IgD-negative memory B cell (primary cell): ENCODE measurements at regions not wholly inside any gene's neighbourhood (a gene's known extent, or its start where the extent isn't known, plus 50 kb on each side); places are given as distances from the start of the nearest gene placed in this dataset.

Experiments
- H3K27ac Mint-ChIP-seq, 3 donors: one replicate each; pipeline ENCODE4 v1.8.0; 2020 to 2022; ENCODE audit warnings: mild to moderate bottlenecking in 3 of 3, mixed read lengths in 3 of 3, moderate library complexity in 1 of 3
- H3K27me3 Mint-ChIP-seq: one replicate; pipeline ENCODE4 v1.8.0; 2021; ENCODE audit warnings: mixed read lengths
- H3K36me3 Mint-ChIP-seq: one replicate; pipeline ENCODE4 v1.8.0; 2020; ENCODE audit warnings: mild to moderate bottlenecking, mixed read lengths
- H3K4me1 Mint-ChIP-seq, 3 donors: one replicate each; pipeline ENCODE4 v1.8.0; 2020 to 2022; ENCODE audit warnings: mixed read lengths in 3 of 3, mild to moderate bottlenecking in 1 of 3
- H3K4me3 Mint-ChIP-seq, 4 donors: one replicate each; pipeline ENCODE4 v1.8.0; 2020 to 2022; ENCODE audit warnings: mild to moderate bottlenecking in 4 of 4, mixed read lengths in 4 of 4, moderate library complexity in 3 of 4
- H3K9me3 Mint-ChIP-seq, 3 donors: one replicate each; pipeline ENCODE4 v1.8.0; 2020 to 2021; ENCODE audit warnings: mixed read lengths in 3 of 3, mild to moderate bottlenecking in 1 of 3

DNA sequence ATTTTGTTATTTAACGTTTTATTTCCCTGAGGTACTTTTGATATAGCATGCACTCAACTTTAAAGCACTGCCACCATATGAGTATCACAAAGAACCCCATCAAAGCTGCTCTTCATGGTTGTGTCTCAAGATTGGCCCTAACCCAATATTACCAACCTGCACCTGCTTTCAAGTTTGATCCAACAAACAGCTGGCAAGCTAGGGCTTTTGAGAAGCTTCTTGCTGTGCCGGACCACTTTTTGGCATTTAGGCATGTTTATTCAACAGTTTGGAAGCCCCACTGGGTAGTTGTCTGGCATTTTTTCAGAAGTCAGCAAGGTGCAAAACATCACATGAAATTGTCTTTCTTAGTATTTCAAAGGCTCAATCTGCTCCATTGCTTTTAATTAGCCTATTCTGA, 137.2 kb upstream of the PLEKHA5 start:
- Mint-ChIP-seq H3K4me3 (no peak overlapping the region), H3K36me3 (peaks cover under 1% of the 10 kb centered on the region), H3K27ac (no peak overlapping the region), H3K27me3 (no peaks in the 10 kb centered on the region), H3K4me1 (no peaks in the 10 kb centered on the region), H3K9me3 (peaks cover 2 to 5% (median 3%) of the 10 kb centered on the region in 3 donors)

GRCh38 chr12:18998343-18999261, 130.9 kb upstream of the PLEKHA5 start:
- H3K4me3 Mint-ChIP-seq: no peak overlapping the region
- no peak overlapping the region for H3K27ac Mint-ChIP-seq
- H3K36me3 Mint-ChIP-seq: peaks cover 1% of the 10 kb centered on the region
- H3K9me3 Mint-ChIP-seq: peaks cover 2 to 9% (median 6%) of the 10 kb centered on the region in 3 donors
- H3K27me3 Mint-ChIP-seq: no peaks in the 10 kb centered on the region
- H3K4me1 Mint-ChIP-seq: no peaks in the 10 kb centered on the region

- peaks cover 2 to 6% (median 5%) of the 10 kb centered on the region in 3 donors for H3K9me3 Mint-ChIP-seq
- no peak overlapping the region for H3K27ac Mint-ChIP-seq
- no peak overlapping the region for H3K4me3 Mint-ChIP-seq
- no peaks in the 10 kb centered on the region for H3K4me1 Mint-ChIP-seq
- peaks cover 1% of the 10 kb centered on the region for H3K36me3 Mint-ChIP-seq
- no peaks in the 10 kb centered on the region for H3K27me3 Mint-ChIP-seq
These were observed 128.7 kb upstream of the PLEKHA5 start for GRCh38 chr12:19000836-19001235.

DNA sequence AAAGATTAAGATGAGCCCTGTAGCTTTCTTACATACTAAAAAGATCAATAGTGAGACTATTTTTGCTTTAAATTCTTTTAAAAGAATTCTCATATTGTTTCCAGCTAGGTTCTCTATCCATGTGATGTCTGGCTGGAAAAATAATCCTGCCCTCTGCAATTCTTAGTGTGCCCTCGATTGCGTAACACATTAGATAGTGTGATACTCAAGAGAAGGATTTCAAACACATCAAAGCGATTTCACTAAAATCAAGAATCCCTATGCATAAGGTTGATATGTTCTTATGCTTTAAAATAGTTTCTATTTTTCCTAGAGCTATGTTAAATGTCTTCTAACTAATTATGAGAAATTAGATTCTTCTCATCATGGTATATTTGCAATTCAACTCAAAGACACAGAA, 127.3 kb upstream of the PLEKHA5 start:
- Mint-ChIP-seq H3K9me3 (peaks cover 0 to 4% (median 4%) of the 10 kb centered on the region in 3 donors), H3K27me3 (no peaks in the 10 kb centered on the region), H3K4me1 (no peaks in the 10 kb centered on the region), H3K36me3 (peaks cover 1% of the 10 kb centered on the region), H3K4me3 (no peak overlapping the region), H3K27ac (no peak overlapping the region)

- H3K9me3 Mint-ChIP-seq: peaks cover 0 to 2% (median 1%) of the 10 kb centered on the region in 3 donors
- H3K27ac Mint-ChIP-seq: no peak overlapping the region
- H3K4me1 Mint-ChIP-seq: no peaks in the 10 kb centered on the region
These were observed 126.4 kb upstream of the PLEKHA5 start for GRCh38 chr12:19003141-19003540.

DNA sequence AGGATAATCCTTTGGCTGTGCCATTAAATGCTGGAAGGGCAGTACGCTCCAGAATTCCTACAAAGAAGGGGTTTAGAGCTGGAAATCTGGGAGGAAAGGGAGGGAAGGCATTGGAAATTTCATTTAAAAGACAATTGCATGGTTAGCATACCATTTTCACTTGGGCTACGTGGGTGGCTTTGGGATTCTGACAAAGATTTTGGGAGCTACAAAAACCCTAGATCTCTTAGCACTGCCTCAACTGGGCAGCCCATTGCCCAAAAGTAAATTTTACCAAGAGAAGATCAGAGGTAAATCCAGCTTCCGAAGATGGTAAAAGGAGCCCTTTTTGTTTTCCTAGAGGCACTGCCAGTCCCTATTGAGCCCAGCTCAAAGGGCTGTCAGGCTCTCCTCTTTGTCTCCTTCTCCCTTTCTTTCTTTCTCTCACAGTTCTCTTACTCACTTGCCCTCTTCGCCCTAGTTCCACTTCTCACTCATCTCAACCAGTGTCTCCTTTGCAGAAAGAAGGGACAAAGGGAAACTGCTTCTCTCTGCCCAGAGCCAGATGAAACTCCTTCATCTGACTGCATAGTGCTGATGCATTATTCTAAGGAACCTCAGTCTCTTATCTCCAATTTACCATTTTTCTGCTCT, 125.4 kb upstream of the PLEKHA5 start:
- Mint-ChIP-seq H3K36me3 (no peaks in the 10 kb centered on the region), H3K27ac (no peak overlapping the region), H3K27me3 (no peaks in the 10 kb centered on the region), H3K4me1 (no peaks in the 10 kb centered on the region), H3K9me3 (peaks cover 0 to 1% (median 0%) of the 10 kb centered on the region in 3 donors), H3K4me3 (no peak overlapping the region)

More at GRCh38 chr12:19003141-19003540, 126.4 kb upstream of the PLEKHA5 start:
- Mint-ChIP-seq H3K4me3 (no peak overlapping the region), H3K27me3 (no peaks in the 10 kb centered on the region), H3K36me3 (no peaks in the 10 kb centered on the region)

GRCh38 chr12:19005257-19005801, 124.2 kb upstream of the PLEKHA5 start:
- Mint-ChIP-seq H3K27ac (no peak overlapping the region), H3K4me1 (no peaks in the 10 kb centered on the region), H3K9me3 (peaks cover 0 to 3% (median 2%) of the 10 kb centered on the region in 3 donors), H3K4me3 (no peak overlapping the region), H3K36me3 (no peaks in the 10 kb centered on the region), H3K27me3 (no peaks in the 10 kb centered on the region)

- peaks cover 2 to 3% (median 3%) of the 10 kb centered on the region in 3 donors for H3K9me3 Mint-ChIP-seq
- no peaks in the 10 kb centered on the region for H3K4me1 Mint-ChIP-seq
- no peak overlapping the region for H3K27ac Mint-ChIP-seq
- no peak overlapping the region for H3K4me3 Mint-ChIP-seq
- H3K36me3 Mint-ChIP-seq: no peaks in the 10 kb centered on the region
- no peaks in the 10 kb centered on the region for H3K27me3 Mint-ChIP-seq
These were observed 122.9 kb upstream of the PLEKHA5 start for GRCh38 chr12:19006626-19007137.

DNA sequence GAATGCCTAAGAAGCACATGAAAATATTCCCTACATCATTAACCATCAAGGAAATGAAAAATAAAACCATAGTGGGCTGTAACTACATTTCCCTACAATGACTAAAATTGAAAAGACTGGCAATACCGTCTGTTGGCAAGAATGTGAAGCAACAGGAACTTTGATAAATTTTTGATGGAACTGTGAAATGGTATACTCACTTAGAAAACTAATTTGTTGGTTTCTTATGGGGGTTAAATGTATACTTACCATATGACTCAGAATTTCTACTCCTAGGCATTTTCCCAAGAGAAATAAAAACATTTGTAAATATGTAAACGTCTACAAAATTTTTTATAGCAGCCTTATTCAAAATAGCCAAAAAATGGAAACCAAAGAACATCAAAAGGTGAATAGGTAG, 121.4 kb upstream of the PLEKHA5 start:
- no peaks in the 10 kb centered on the region for H3K4me1 Mint-ChIP-seq
- no peak overlapping the region for H3K27ac Mint-ChIP-seq
- no peaks in the 10 kb centered on the region for H3K27me3 Mint-ChIP-seq
- H3K36me3 Mint-ChIP-seq: no peaks in the 10 kb centered on the region
- no peak overlapping the region for H3K4me3 Mint-ChIP-seq
- peaks cover 2 to 13% (median 5%) of the 10 kb centered on the region in 3 donors for H3K9me3 Mint-ChIP-seq

GRCh38 chr12:19010087-19010486, 119.4 kb upstream of the PLEKHA5 start:
- H3K4me3 Mint-ChIP-seq: no peak overlapping the region
- H3K36me3 Mint-ChIP-seq: no peaks in the 10 kb centered on the region
- peaks cover 2 to 13% (median 5%) of the 10 kb centered on the region in 3 donors for H3K9me3 Mint-ChIP-seq
- no peaks in the 10 kb centered on the region for H3K27me3 Mint-ChIP-seq
- no peaks in the 10 kb centered on the region for H3K4me1 Mint-ChIP-seq
- H3K27ac Mint-ChIP-seq: no peak overlapping the region

GRCh38 chr12:19010726-19011125, 118.8 kb upstream of the PLEKHA5 start:
- Mint-ChIP-seq H3K36me3 (no peaks in the 10 kb centered on the region), H3K27me3 (no peaks in the 10 kb centered on the region), H3K4me3 (no peak overlapping the region), H3K9me3 (peaks cover 2 to 13% (median 7%) of the 10 kb centered on the region in 3 donors), H3K27ac (no peak overlapping the region), H3K4me1 (no peaks in the 10 kb centered on the region)

DNA sequence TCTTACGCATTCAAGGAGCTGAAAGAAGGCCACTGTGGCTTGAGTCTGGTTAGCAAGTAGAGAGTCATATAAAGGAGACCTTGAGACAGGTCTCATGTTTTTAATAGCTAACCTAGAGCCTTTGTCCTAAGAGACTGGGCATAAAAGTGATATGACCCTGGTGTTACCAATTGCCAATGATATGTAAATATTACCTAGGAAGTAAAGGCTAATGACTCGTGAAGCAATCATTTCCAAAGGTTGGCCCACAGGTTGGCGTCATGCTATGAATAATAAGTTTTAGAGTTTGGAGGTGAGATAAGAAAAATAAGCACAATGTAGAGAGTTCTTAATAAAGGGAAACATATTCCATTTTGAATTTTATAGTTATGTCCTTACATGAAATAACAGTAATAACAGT, 116.6 kb upstream of the PLEKHA5 start:
- H3K27me3 Mint-ChIP-seq: no peaks in the 10 kb centered on the region
- no peaks in the 10 kb centered on the region for H3K4me1 Mint-ChIP-seq
- H3K27ac Mint-ChIP-seq: no peak overlapping the region
- H3K4me3 Mint-ChIP-seq: no peak overlapping the region
- H3K36me3 Mint-ChIP-seq: no peaks in the 10 kb centered on the region
- peaks cover 3 to 21% (median 6%) of the 10 kb centered on the region in 3 donors for H3K9me3 Mint-ChIP-seq

GRCh38 chr12:19014240-19014639, 115.3 kb upstream of the PLEKHA5 start:
- no peaks in the 10 kb centered on the region for H3K27me3 Mint-ChIP-seq
- no peak overlapping the region for H3K27ac Mint-ChIP-seq
- no peak overlapping the region for H3K4me3 Mint-ChIP-seq
- H3K36me3 Mint-ChIP-seq: no peaks in the 10 kb centered on the region
- H3K9me3 Mint-ChIP-seq: peaks cover 3 to 21% (median 6%) of the 10 kb centered on the region in 3 donors
- H3K4me1 Mint-ChIP-seq: no peaks in the 10 kb centered on the region

DNA sequence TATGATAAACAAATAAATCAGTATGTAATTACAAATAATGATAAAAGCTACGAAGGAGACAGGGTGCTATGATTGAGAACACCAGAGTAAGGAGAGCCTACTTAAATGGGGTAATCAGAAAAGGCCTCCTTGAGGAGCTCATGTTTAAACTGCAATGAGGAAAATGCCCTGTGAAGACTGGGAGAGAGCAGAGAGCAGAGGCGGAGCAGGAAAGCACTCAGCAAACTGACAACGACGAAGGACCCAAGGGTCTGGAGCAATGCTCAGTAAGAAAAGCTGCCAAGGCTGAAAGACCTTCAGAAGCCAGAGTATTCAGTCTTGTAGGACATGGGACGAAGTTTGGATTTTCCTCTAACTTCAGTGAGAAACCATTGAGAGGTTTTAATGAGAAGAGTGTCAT, 114.2 kb upstream of the PLEKHA5 start:
- H3K9me3 Mint-ChIP-seq: peaks cover 1 to 21% (median 4%) of the 10 kb centered on the region in 3 donors
- H3K36me3 Mint-ChIP-seq: no peaks in the 10 kb centered on the region
- no peaks in the 10 kb centered on the region for H3K27me3 Mint-ChIP-seq
- no peak overlapping the region for H3K27ac Mint-ChIP-seq
- no peaks in the 10 kb centered on the region for H3K4me1 Mint-ChIP-seq
- H3K4me3 Mint-ChIP-seq: no peak overlapping the region

- Mint-ChIP-seq H3K36me3 (no peaks in the 10 kb centered on the region), H3K27me3 (no peaks in the 10 kb centered on the region), H3K9me3 (peaks cover 1 to 8% (median 5%) of the 10 kb centered on the region in 3 donors), H3K4me1 (no peaks in the 10 kb centered on the region), H3K4me3 (no peak overlapping the region), H3K27ac (no peak overlapping the region)
These were observed 111.1 kb upstream of the PLEKHA5 start for GRCh38 chr12:19018302-19018970.
